ENCODE measurements at regions not wholly inside any gene's neighbourhood (a gene's known extent, or its start where the extent isn't known, plus 50 kb on each side); places are given as distances from the start of the nearest gene placed in this dataset.
"Not testable (repeated sequence)": the region's sequence is repeated elsewhere in the genome, so short reads cannot be mapped to it uniquely, and the experiment has no call there.

GRCh38 chr17:13442361-13442760 is 159.4 kb downstream of the HS3ST3A1 start:
- DNase-seq (ENCODE audit: low spot score), result no peak

- DNase-seq (ENCODE audit: low spot score), result no peak
These were observed 159.9 kb downstream of the HS3ST3A1 start for GRCh38 chr17:13441873-13442272.

GRCh38 chr17:13437966-13438779 is 163.6 kb downstream of the HS3ST3A1 start:
- no peak for DNase-seq (ENCODE audit: low spot score)

GRCh38 chr17:13435230-13435629 is 166.5 kb downstream of the HS3ST3A1 start:
- DNase-seq (ENCODE audit: low spot score), result no peak

GRCh38 chr17:13429201-13429600 is 172.5 kb downstream of the HS3ST3A1 start:
- DNase-seq (ENCODE audit: low spot score), result no peak

GRCh38 chr17:13428611-13429042 is 173.1 kb downstream of the HS3ST3A1 start:
- no peak for DNase-seq (ENCODE audit: low spot score)

GRCh38 chr17:13426991-13427390 is 174.7 kb downstream of the HS3ST3A1 start:
- no peak for DNase-seq (ENCODE audit: low spot score)

GRCh38 chr17:13425390-13425789 is 176.3 kb downstream of the HS3ST3A1 start:
- DNase-seq (ENCODE audit: low spot score), result no peak

- no peak for DNase-seq (ENCODE audit: low spot score)
These were observed 180.1 kb downstream of the HS3ST3A1 start for GRCh38 chr17:13421581-13422130.

GRCh38 chr17:13420878-13421277 is 180.9 kb downstream of the HS3ST3A1 start:
- DNase-seq (ENCODE audit: low spot score), result no peak

GRCh38 chr17:13420418-13420826 is 181.3 kb downstream of the HS3ST3A1 start:
- DNase-seq (ENCODE audit: low spot score), result no peak

GRCh38 chr17:13419676-13420075 is 182.1 kb downstream of the HS3ST3A1 start:
- DNase-seq (ENCODE audit: low spot score), result no peak

- DNase-seq (ENCODE audit: low spot score), result no peak
These were observed 182.8 kb downstream of the HS3ST3A1 start for GRCh38 chr17:13418891-13419290.

- DNase-seq (ENCODE audit: low spot score), result no peak
These were observed 184.3 kb downstream of the HS3ST3A1 start for GRCh38 chr17:13417381-13417950.

GRCh38 chr17:13416748-13417363 is 184.9 kb downstream of the HS3ST3A1 start:
- DNase-seq (ENCODE audit: low spot score), result no peak

- DNase-seq (ENCODE audit: low spot score), result peak; percentile 25
These were observed 185.8 kb downstream of the HS3ST3A1 start for GRCh38 chr17:13415871-13416416.

GRCh38 chr17:13415200-13415599 is 186.5 kb downstream of the HS3ST3A1 start:
- not testable (repeated sequence) for DNase-seq (ENCODE audit: low spot score)

- no peak for DNase-seq (ENCODE audit: low spot score)
These were observed 188.7 kb downstream of the HS3ST3A1 start for GRCh38 chr17:13413001-13413400.

- DNase-seq (ENCODE audit: low spot score), result no peak
These were observed 190.9 kb downstream of the HS3ST3A1 start for GRCh38 chr17:13410874-13411273.

GRCh38 chr17:13410214-13410613 is 191.5 kb downstream of the HS3ST3A1 start:
- DNase-seq (ENCODE audit: low spot score), result no peak

- no peak for DNase-seq (ENCODE audit: low spot score)
These were observed 192.3 kb downstream of the HS3ST3A1 start for GRCh38 chr17:13409455-13409854.

GRCh38 chr17:13407381-13407780 is 194.3 kb downstream of the HS3ST3A1 start:
- no peak for DNase-seq (ENCODE audit: low spot score)

- no peak for DNase-seq (ENCODE audit: low spot score)
These were observed 195.9 kb downstream of the HS3ST3A1 start for GRCh38 chr17:13405807-13406206.

Data from COLO829 (cell line).